Peyer's patch (tissue), 4 donors: ENCODE measurements at regions not wholly inside any gene's neighbourhood (a gene's known extent, or its start where the extent isn't known, plus 50 kb on each side); places are given as distances from the start of the nearest gene placed in this dataset.

Experiments used
- CTCF ChIP-seq, 6 experiments: fragments of 450-650 bp in 4 of 6; fragments of 200-600 bp in 2 of 6; sonication (generic) in 1 of 6; IDR thresholded peaks; one replicate each; pipeline ENCODE4 v1.5.1; 2017 to 2019; ENCODE audit warnings: antibody characterized with exemption in 6 of 6, mild to moderate bottlenecking in 3 of 6, moderate library complexity in 1 of 6
- POLR2A ChIP-seq, 2 donors: fragments of 450-650 bp; IDR thresholded peaks; one replicate each; pipeline ENCODE4 v1.5.1; 2017; ENCODE audit warnings: antibody characterized with exemption in 2 of 2, mild to moderate bottlenecking in 2 of 2, moderate library complexity in 2 of 2

- no peak for TF ChIP-seq CTCF (IDR thresholded peaks at IDR 0.05)
- TF ChIP-seq POLR2A (IDR thresholded peaks at IDR 0.05) = no peak
These were observed 267.0 kb upstream of the GOLIM4 start for GRCh38 chr3:168362661-168363247.
